ENCODE measurements at regions not wholly inside any gene's neighbourhood (a gene's known extent, or its start where the extent isn't known, plus 50 kb on each side); places are given as distances from the start of the nearest gene placed in this dataset.

DNA sequence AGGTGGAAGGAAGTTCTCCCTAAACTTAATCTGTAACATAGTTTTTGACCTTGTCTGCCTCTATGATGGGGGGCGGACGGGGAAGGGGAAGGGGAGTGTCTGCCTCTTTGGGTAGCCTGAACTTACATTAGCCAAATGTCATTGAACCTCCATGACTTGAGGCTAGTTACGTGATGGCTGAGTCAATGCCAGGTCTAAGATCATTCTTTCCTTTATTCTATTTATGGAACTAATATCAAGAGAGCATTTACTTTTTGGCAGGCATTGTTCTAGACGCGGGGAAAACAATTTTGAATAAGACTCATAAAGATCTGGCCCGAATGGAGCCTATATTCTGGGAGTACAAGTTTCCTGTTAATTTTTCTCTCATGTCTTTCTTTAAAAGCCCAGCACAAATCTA lies 340.7 kb upstream of the C2CD4B start:
- no peak for DNase-seq (ENCODE audit: low spot score)
- Histone ChIP-seq H3K4me1 (ENCODE audit: insufficient read depth, low read length, poor library complexity, severe bottlenecking) (no peaks in the 10 kb centered on the region), H3K9me2 (ENCODE audit: insufficient read depth, low read length) (no peaks in the 10 kb centered on the region), H4K20me1 (ENCODE audit: insufficient read depth, low read length) (no peaks in the 10 kb centered on the region; the same call in 1 of the 2 replicates), H2AFZ (ENCODE audit: low read length) (no peak overlapping the region), H3K36me3 (ENCODE audit: insufficient read depth, low read length) (no peaks in the 10 kb centered on the region), H3K4me2 (ENCODE audit: low read length) (no peak overlapping the region), H3K9me3 (ENCODE audit: low read length) (no peaks in the 10 kb centered on the region), H3K4me3 (ENCODE audit: low read depth, low read length, poor library complexity, severe bottlenecking) (no peak overlapping the region), H3K79me2 (ENCODE audit: insufficient read depth, low read depth, low read length) (no peaks in the 10 kb centered on the region), H3K27ac (ENCODE audit: low read depth, low read length, poor library complexity, severe bottlenecking) (no peak overlapping the region)
- CTCF ChIA-PET (ENCODE audit: unreplicated experiment), result no interaction called here
- no TSS peak for BruUV-seq (replicated peaks)
- POLR2A ChIA-PET, result no interaction called here
- TF ChIP-seq, protein P1, sequence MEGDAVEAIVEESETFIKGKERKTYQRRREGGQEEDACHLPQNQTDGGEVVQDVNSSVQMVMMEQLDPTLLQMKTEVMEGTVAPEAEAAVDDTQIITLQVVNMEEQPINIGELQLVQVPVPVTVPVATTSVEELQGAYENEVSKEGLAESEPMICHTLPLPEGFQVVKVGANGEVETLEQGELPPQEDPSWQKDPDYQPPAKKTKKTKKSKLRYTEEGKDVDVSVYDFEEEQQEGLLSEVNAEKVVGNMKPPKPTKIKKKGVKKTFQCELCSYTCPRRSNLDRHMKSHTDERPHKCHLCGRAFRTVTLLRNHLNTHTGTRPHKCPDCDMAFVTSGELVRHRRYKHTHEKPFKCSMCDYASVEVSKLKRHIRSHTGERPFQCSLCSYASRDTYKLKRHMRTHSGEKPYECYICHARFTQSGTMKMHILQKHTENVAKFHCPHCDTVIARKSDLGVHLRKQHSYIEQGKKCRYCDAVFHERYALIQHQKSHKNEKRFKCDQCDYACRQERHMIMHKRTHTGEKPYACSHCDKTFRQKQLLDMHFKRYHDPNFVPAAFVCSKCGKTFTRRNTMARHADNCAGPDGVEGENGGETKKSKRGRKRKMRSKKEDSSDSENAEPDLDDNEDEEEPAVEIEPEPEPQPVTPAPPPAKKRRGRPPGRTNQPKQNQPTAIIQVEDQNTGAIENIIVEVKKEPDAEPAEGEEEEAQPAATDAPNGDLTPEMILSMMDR (conservative IDR thresholded peaks at IDR 0.05; ENCODE audit: low read length), result no peak
- no peak for TF ChIP-seq EZH2phosphoT487 (IDR thresholded peaks at IDR 0.05; ENCODE audit: borderline replicate concordance, low read depth, low read length)
- intact Hi-C loops (cut with micrococcal nuclease; ENCODE audit: unreplicated experiment), result no loop called here

DNA sequence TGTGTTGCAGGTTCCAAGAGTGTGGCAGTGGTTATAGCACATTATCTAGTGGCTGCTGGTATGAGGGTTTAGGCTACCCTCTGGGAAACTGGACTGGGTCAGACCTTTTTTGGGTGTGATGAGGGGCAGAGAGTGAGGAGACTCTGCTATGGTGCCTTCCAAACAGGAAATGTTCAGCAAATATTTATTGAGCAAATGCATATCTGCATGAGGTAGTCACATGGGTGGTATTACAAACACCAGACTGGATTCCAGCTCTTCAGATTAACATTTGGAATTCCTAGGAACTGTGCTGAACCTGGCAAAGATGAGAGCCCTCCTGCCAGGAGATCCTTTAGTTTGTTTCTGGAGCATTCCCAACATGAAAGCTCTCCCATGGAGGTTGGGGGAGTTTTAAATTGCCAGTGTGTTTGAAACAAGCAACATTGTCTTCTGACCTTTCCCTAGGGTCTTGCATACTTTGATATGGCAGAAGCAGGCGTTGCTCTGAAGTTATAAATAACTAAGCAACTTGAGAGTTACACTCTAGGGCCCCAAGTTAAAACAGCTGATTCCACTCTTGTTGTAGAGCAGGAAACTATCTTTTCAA lies 341.2 kb upstream of the C2CD4B start:
- Histone ChIP-seq H3K36me3 (ENCODE audit: insufficient read depth, low read length) (no peaks in the 10 kb centered on the region), H3K9me3 (ENCODE audit: low read length) (no peaks in the 10 kb centered on the region), H3K9me2 (ENCODE audit: insufficient read depth, low read length) (no peaks in the 10 kb centered on the region), H3K4me1 (ENCODE audit: insufficient read depth, low read length, poor library complexity, severe bottlenecking) (no peaks in the 10 kb centered on the region), H2AFZ (ENCODE audit: low read length) (no peak overlapping the region), H4K20me1 (ENCODE audit: insufficient read depth, low read length) (no peaks in the 10 kb centered on the region; the same call in 1 of the 2 replicates), H3K4me3 (ENCODE audit: low read depth, low read length, poor library complexity, severe bottlenecking) (no peak overlapping the region), H3K4me2 (ENCODE audit: low read length) (no peak overlapping the region), H3K27ac (ENCODE audit: low read depth, low read length, poor library complexity, severe bottlenecking) (no peak overlapping the region), H3K79me2 (ENCODE audit: insufficient read depth, low read depth, low read length) (no peaks in the 10 kb centered on the region)
- no peak for DNase-seq (ENCODE audit: low spot score)
- TF ChIP-seq, protein P1 (conservative IDR thresholded peaks at IDR 0.05; ENCODE audit: low read length), result no peak
- no peak for TF ChIP-seq EZH2phosphoT487 (IDR thresholded peaks at IDR 0.05; ENCODE audit: borderline replicate concordance, low read depth, low read length)
- no TSS peak for BruUV-seq (replicated peaks)
- ChIA-PET POLR2A (no interaction called here), CTCF (ENCODE audit: unreplicated experiment) (no interaction called here)
- intact Hi-C loops (cut with micrococcal nuclease; ENCODE audit: unreplicated experiment), result no loop called here

DNA sequence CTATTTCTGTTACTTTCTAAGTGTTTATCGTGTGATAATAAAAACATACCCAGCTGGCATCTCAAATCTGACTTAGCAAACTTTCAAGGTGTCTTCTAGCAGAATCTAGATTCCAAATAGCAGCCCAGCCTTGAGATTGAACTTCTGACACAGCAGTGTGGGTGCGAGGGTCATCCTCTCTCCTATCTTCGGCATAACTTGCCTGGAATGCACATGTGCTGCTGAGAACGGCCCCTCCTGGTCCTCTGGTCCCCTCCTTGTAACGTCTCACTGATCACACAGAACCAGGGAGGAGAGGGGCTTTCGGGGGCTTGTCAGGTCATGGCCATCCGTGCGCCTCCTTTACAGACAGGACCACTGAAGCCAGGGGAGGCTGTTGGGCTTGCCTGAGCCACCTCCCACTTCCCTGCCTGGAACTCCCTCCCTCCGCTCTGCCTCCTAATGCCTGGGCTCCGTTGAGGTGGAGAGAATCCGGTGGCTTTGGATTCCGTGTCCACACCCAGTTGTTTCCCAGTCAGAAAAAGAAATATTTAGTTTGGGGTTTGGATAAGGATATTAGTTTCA lies 344.4 kb upstream of the C2CD4B start:
- no peaks in the 10 kb centered on the region for H3K9me3 ChIP-seq (ENCODE audit: low read length)
- H3K4me2 ChIP-seq (ENCODE audit: low read length), result no peak overlapping the region
- H3K27ac ChIP-seq (ENCODE audit: low read depth, low read length, poor library complexity, severe bottlenecking), result no peak overlapping the region
- H4K20me1 ChIP-seq (ENCODE audit: insufficient read depth, low read length), result no peaks in the 10 kb centered on the region; the same call in 1 of the 2 replicates
- no peak overlapping the region for H3K4me3 ChIP-seq (ENCODE audit: low read depth, low read length, poor library complexity, severe bottlenecking)
- no peak overlapping the region for H2AFZ ChIP-seq (ENCODE audit: low read length)
- H3K36me3 ChIP-seq (ENCODE audit: insufficient read depth, low read length), result no peaks in the 10 kb centered on the region
- no peaks in the 10 kb centered on the region for H3K9me2 ChIP-seq (ENCODE audit: insufficient read depth, low read length)
- no peak for TF ChIP-seq EZH2phosphoT487 (IDR thresholded peaks at IDR 0.05; ENCODE audit: borderline replicate concordance, low read depth, low read length)
- TF ChIP-seq, protein P1 (conservative IDR thresholded peaks at IDR 0.05; ENCODE audit: low read length), result no peak
- H3K4me1 ChIP-seq (ENCODE audit: insufficient read depth, low read length, poor library complexity, severe bottlenecking), result no peaks in the 10 kb centered on the region
- POLR2A ChIA-PET, result interaction anchor here (0.8 to 1.0 kb wide), 2 partner anchors 17 to 101 kb away, joined by 3 read pairs; no protein-coding TSS in a partner anchor
- CTCF ChIA-PET (ENCODE audit: unreplicated experiment), result no interaction called here
- H3K79me2 ChIP-seq (ENCODE audit: insufficient read depth, low read depth, low read length), result no peaks in the 10 kb centered on the region
- intact Hi-C loops (cut with micrococcal nuclease; ENCODE audit: unreplicated experiment), result no loop called here
- BruUV-seq (replicated peaks), result no TSS peak
- DNase-seq (ENCODE audit: low spot score), result no peak
